ENCODE measurements at regions not wholly inside any gene's neighbourhood (a gene's known extent, or its start where the extent isn't known, plus 50 kb on each side); places are given as distances from the start of the nearest gene placed in this dataset.
"Not testable (repeated sequence)": the region's sequence is repeated elsewhere in the genome, so short reads cannot be mapped to it uniquely, and the experiment has no call there.

- ATAC-seq (no peak), DNase-seq (no peak)
- Histone ChIP-seq H3K9me3 (peaks cover 0 to 10% (median 0%) of the 10 kb centered on the region in 12 donors), H3K27ac (no peak overlapping the region), H3K36me3 (no peaks in the 10 kb centered on the region), H3K27me3 (peaks cover 0 to 9% (median 0%) of the 10 kb centered on the region in 9 donors), H3K4me1 (no peaks in the 10 kb centered on the region), H3K4me3 (no peak overlapping the region)
- WGBS, 4 donors, result 84 to 90% (median 88%) methylated on average over 4 of the region's 4 CpGs
- intact Hi-C loops (cut with DNase I), result no loop called here
- TF ChIP-seq, protein P1, sequence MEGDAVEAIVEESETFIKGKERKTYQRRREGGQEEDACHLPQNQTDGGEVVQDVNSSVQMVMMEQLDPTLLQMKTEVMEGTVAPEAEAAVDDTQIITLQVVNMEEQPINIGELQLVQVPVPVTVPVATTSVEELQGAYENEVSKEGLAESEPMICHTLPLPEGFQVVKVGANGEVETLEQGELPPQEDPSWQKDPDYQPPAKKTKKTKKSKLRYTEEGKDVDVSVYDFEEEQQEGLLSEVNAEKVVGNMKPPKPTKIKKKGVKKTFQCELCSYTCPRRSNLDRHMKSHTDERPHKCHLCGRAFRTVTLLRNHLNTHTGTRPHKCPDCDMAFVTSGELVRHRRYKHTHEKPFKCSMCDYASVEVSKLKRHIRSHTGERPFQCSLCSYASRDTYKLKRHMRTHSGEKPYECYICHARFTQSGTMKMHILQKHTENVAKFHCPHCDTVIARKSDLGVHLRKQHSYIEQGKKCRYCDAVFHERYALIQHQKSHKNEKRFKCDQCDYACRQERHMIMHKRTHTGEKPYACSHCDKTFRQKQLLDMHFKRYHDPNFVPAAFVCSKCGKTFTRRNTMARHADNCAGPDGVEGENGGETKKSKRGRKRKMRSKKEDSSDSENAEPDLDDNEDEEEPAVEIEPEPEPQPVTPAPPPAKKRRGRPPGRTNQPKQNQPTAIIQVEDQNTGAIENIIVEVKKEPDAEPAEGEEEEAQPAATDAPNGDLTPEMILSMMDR (IDR thresholded peaks at IDR 0.05), result no peak
- TF ChIP-seq POLR2A (IDR thresholded peaks at IDR 0.05), result no peak
Measured at GRCh38 chr18:51346404-51346803, 148.9 kb upstream of the MEX3C start.

DNA sequence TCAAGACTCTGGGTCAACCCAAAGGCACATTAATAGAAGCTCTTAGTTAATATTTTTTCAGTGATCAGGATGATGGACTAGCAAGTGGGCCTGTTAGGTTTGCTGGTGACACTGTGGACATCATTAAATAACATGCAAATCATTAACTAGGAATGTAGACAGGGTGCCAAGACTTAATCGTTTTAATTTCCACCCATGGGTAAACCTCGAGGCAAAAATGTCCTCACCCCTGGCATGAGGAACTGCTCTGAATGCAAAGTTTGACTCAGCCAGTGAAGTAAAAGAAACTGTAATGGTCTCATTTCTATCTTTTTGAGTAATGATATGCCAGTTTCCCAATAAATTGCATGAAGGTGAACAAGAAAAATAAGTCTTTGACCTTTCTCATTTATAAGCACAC lies 152.6 kb upstream of the MEX3C start:
- Histone ChIP-seq H3K27me3 (peaks cover 0 to 9% (median 0%) of the 10 kb centered on the region in 9 donors), H3K36me3 (no peaks in the 10 kb centered on the region), H3K27ac (no peak overlapping the region), H3K4me1 (no peaks in the 10 kb centered on the region), H3K4me3 (no peak overlapping the region), H3K9me3 (peaks cover 0 to 3% (median 0%) of the 10 kb centered on the region in 12 donors)
- DNase-seq (no peak), ATAC-seq (no peak)
- intact Hi-C loops (cut with DNase I), result no loop called here
- TF ChIP-seq, protein P1 (IDR thresholded peaks at IDR 0.05), result no peak
- no peak for TF ChIP-seq POLR2A (IDR thresholded peaks at IDR 0.05)
- WGBS, 4 donors, result 23 to 40% (median 31%) methylated on average over 2 of the region's 2 CpGs

DNA sequence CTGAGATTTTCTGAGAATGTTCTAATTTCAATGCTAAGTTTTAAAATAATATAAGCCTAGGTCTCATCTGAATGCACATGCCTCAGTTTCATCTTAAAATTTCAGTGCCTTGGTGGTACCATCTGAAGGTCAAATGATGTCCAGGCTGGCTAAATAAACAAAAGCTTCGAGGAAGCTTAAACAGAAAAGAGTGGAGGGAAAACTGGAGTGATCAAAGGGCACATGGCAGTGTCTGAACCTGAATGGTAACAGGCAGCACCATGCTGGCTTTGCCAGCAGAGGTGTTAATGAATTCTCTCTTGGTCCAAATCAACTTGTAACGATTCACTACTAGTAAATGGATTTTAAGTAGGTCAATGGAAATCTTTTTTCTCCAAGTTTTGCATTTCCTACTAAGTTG lies 158.4 kb upstream of the MEX3C start:
- DNase-seq, result no peak
- Histone ChIP-seq H3K27me3 (no peaks in the 10 kb centered on the region), H3K4me1 (peaks cover 0 to under 1% (median 0%) of the 10 kb centered on the region in 12 donors), H3K36me3 (no peaks in the 10 kb centered on the region), H3K4me3 (no peak overlapping the region), H3K27ac (no peak overlapping the region), H3K9me3 (no peaks in the 10 kb centered on the region)
- TF ChIP-seq, protein P1 (IDR thresholded peaks at IDR 0.05), result no peak
- no peak for TF ChIP-seq POLR2A (IDR thresholded peaks at IDR 0.05)
- intact Hi-C loops (cut with DNase I), result no loop called here
- no peak for ATAC-seq
- WGBS, 4 donors, result 34 to 48% (median 36%) methylated on average over 2 of the region's 2 CpGs

- ATAC-seq; H3K4me3 ChIP-seq; H3K27me3 ChIP-seq; H3K36me3 ChIP-seq; H3K9me3 ChIP-seq; intact Hi-C loops (cut with DNase I); H3K27ac ChIP-seq; DNase-seq: not testable (repeated sequence)
- WGBS, 4 donors, result 77 to 92% (median 86%) methylated on average over 7 to 8 of the region's 10 CpGs
- H3K4me1 ChIP-seq, result peaks cover 0 to 16% (median 10%) of the 10 kb centered on the region in 12 donors
Measured at GRCh38 chr18:51360301-51360700, 162.8 kb upstream of the MEX3C start.

Measured in heart left ventricle (tissue), 16 donors.